T47D (cell line): ENCODE measurements at regions not wholly inside any gene's neighbourhood (a gene's known extent, or its start where the extent isn't known, plus 50 kb on each side); places are given as distances from the start of the nearest gene placed in this dataset.
"Not testable (repeated sequence)": the region's sequence is repeated elsewhere in the genome, so short reads cannot be mapped to it uniquely, and the experiment has no call there.

Experiments used
- DNase-seq, 2 experiments: peaks; one replicate each; pipeline versions ENCODE4 v3.0.0 to v3.0.0-alpha.2; 2011 to 2012; ENCODE audit warnings: low read depth in 1 of 2, low spot score in 1 of 2
- JUND ChIP-seq: IDR thresholded peaks from 2 replicates; pipeline ENCODE4 v1.6.1; 2012; ENCODE audit warnings: low read depth
- in situ Hi-C: cut with HindIII; loops from 2 replicates; pipeline ENCODE4 v1.10.0; 2016; ENCODE audit warnings: low sequenced_read_pairs, low pct_unique_long_range_greater_than_20kb

DNA sequence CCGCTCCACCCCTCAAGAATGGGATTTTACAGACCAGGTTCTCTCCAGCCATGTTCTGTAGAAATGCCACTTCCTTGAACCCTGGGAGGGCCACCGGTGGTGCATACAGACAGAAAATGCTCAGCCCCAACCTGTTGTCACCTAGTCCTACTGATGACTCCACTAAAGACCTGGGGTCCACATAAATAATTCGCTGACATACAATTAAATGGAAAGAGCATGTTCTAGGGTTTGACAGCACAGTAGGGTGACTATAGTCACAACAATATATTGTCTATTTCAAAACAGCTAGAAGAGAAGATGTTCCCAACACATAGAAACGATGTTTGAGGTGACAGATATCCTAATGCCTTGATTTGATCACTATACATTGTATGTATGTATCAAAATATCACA is 155.6 kb upstream of the NEBL start:
- in situ Hi-C loops = no loop called here
- no peak for DNase-seq
- TF ChIP-seq JUND = no peak

DNA sequence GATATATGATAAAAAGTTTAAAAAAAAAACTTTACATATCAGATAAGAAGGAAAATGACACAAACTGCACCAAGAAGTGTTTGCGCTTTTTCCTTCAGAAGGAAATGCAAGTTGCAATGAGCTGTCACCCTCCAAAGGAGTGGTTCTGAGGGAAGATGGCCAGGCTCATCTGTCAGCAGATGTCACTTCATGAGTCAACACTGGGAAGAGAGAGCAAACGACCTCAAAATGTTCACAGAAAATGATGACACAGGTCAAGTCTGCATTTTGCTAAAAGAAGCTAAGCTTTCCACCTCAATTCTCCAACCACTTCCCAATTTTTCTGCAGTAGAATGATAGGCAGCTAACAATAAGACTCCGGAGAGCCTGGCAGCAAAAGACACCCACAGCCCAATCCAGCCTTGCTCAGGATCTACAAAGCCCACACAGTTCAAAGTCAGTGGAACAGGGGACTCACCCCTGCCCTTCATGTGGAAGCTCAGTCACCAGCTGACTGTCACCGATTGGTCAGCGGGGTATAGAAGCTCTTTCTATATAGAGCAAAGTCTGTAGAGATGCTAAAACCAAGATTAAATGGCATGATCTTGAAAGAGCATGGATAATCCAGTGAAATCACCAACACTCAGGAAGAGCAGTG is 155.1 kb upstream of the NEBL start:
- TF ChIP-seq JUND = no peak
- in situ Hi-C loops = no loop called here
- DNase-seq = no peak

GRCh38 chr10:21049482-21049881 is 152.4 kb upstream of the NEBL start:
- no peak for TF ChIP-seq JUND
- no peak for DNase-seq
- in situ Hi-C loops = no loop called here

DNA sequence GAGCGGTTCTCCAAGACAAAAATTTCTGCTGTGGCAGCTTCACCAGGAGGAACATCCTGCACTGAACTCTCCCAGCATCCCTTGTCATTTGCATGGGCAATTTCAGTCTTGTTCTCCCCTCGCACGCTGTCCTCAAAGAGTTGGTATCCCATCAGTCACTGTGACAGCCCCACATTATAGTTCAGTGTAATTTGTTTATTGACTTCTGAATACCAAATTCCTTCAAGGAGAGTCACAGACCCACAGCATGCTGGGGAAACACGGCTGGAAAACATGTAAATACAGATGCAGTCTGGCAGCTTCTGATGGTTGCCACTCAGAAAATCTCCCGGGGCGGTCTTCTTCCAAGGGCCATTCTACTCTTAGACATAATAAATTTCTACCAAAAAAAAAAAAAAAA is 151.0 kb upstream of the NEBL start:
- in situ Hi-C loops = no loop called here
- no peak for DNase-seq
- no peak for TF ChIP-seq JUND

- TF ChIP-seq JUND = no peak
- no peak for DNase-seq
- in situ Hi-C loops = no loop called here
Observed at GRCh38 chr10:21047511-21047910, 150.4 kb upstream of the NEBL start.

- in situ Hi-C loops = no loop called here
- TF ChIP-seq JUND = no peak
- DNase-seq = no peak
Observed at GRCh38 chr10:21047096-21047495, 150.0 kb upstream of the NEBL start.

- in situ Hi-C loops = no loop called here
- no peak for DNase-seq
- TF ChIP-seq JUND = no peak
Observed at GRCh38 chr10:21043044-21043443, 145.9 kb upstream of the NEBL start.

- TF ChIP-seq JUND = no peak
- in situ Hi-C loops = no loop called here
- DNase-seq = no peak
Observed at GRCh38 chr10:21042536-21042935, 145.4 kb upstream of the NEBL start.

- no peak for TF ChIP-seq JUND
- in situ Hi-C loops = no loop called here
- no peak for DNase-seq
Observed at GRCh38 chr10:21041763-21042458, 144.8 kb upstream of the NEBL start.

DNA sequence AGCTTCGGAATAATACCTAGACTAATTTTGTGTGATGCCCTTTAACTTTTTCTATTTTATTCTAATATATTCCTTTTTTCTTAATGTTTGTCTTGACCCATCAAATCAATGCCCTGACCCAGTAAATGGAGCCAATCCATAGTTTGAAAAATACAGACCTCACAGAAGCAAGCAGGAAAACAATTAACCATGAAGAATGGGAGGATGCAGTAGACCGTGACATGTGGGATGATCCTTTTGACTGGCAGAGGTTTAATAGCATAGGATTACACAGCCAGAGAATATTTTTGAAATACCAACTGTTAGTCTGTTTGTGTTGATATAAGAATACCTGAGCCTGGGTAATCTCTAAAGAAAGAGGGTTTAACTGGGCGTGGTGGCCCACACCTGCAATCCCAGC is 142.6 kb upstream of the NEBL start:
- no peak for TF ChIP-seq JUND
- no peak for DNase-seq

GRCh38 chr10:21036757-21037156 is 139.6 kb upstream of the NEBL start:
- in situ Hi-C loops = no loop called here

More for the DNA sequence above, 142.6 kb upstream of the NEBL start:
- in situ Hi-C loops = no loop called here

GRCh38 chr10:21034770-21035169 is 137.7 kb upstream of the NEBL start:
- in situ Hi-C loops, DNase-seq: not testable (repeated sequence)

More at GRCh38 chr10:21036757-21037156, 139.6 kb upstream of the NEBL start:
- DNase-seq = no peak
- no peak for TF ChIP-seq JUND

GRCh38 chr10:21034241-21034640 is 137.1 kb upstream of the NEBL start:
- in situ Hi-C loops = no loop called here
- no peak for DNase-seq
- no peak for TF ChIP-seq JUND

DNA sequence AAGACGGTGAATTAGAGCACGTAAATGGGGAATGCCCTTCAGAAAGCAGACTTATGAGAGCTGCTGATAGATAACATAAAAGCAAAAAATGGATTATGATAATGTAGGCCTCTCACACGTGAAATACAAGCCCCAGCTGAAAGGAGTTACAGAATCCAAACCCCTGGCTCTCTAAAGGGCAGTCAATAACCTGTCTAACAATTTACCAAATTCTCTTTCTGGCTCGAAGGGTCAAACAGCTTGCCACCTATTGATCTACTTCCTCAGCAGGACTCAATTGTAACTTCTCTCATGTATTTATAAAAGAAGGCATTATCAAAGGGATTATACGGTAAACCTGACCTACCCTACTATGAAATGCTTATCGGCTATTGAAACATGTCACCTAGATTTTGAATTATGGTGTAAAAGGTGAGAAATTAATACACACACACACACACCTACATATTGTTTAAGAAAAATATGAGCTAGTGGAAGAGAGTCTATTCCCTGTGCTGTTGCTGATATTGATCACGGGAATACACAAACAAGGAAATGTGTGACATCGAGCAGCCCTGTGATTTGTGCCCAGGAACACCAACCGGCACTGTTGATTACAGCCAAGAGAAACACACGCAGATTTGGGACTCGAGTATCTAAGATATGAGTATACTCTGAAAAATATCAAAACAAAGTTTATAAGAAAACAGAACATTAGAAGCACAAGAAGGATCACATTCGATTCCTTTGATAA is 135.6 kb upstream of the NEBL start:
- no peak for TF ChIP-seq JUND
- in situ Hi-C loops = no loop called here
- DNase-seq = no peak
